GM21576 (cell line): ENCODE measurements at regions not wholly inside any gene's neighbourhood (a gene's known extent, or its start where the extent isn't known, plus 50 kb on each side); places are given as distances from the start of the nearest gene placed in this dataset.
"Not testable (repeated sequence)": the region's sequence is repeated elsewhere in the genome, so short reads cannot be mapped to it uniquely, and the experiment has no call there.

Source experiments
- ATAC-seq: cut with Tn5 transposase; IDR thresholded peaks from one replicate; pipeline ENCODE4 v1.9.1; 2021; ENCODE audit warnings: mild to moderate bottlenecking, moderate library complexity; ENCODE audit not compliant: unreplicated experiment

- not testable (repeated sequence) for ATAC-seq
These were observed 75.1 kb downstream of the KBTBD2 start for GRCh38 chr7:32816409-32816948.

GRCh38 chr7:32814779-32815178 lies 76.8 kb downstream of the KBTBD2 start:
- ATAC-seq = not testable (repeated sequence)

GRCh38 chr7:32809871-32810270 lies 81.7 kb downstream of the KBTBD2 start:
- no peak for ATAC-seq

DNA sequence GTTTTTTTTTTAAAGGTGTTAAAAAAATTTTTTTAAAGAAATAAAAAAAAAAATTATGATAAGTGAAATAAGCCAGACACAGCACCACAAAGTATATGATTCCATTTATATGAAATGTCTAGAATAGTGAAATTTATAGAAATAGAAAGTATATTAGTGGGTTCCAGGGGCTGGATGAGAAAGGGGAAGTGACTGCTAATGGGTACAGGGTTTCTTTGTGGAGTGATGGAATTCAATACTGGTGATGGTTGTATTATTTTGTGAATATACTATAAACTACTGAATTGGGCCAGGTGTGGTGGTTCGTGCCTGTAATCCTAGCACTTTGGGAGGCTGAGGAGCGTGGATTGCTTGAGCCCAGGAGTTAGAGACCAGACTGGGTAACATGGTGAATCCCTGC lies 82.2 kb downstream of the KBTBD2 start:
- no peak for ATAC-seq

DNA sequence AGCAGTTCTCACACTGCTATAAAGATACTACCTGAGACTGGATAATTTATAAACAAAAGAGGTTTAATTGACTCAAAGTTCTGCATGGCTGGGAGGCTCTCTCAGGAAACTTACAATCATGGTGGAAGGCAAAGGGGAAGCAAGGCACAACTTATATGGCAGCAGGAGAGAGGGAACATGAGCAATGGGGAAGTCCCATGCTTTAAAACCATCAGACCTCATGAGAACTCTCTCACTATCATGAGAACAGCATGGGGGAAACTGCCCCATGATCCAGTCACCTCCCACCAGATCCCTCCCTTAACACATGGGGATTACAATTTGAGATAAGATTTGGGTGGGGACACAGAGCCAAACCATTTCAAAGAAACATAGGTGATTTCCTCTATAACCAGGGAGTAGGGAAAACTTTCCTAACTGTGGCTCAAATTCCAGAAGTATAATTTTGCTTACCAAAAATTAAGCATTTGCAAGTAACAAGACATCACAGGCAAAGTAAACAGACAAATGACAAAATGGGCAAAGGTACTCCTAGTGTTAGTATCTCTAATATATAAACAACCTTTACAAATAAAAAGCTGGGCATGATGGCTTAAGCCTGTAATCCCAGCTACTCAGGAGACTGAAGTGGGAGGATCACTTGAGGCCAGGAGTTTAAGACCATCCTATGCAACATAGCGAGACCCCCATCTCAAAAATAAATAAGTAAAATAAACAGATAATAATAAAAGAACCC lies 88.0 kb downstream of the KBTBD2 start:
- ATAC-seq = no peak

DNA sequence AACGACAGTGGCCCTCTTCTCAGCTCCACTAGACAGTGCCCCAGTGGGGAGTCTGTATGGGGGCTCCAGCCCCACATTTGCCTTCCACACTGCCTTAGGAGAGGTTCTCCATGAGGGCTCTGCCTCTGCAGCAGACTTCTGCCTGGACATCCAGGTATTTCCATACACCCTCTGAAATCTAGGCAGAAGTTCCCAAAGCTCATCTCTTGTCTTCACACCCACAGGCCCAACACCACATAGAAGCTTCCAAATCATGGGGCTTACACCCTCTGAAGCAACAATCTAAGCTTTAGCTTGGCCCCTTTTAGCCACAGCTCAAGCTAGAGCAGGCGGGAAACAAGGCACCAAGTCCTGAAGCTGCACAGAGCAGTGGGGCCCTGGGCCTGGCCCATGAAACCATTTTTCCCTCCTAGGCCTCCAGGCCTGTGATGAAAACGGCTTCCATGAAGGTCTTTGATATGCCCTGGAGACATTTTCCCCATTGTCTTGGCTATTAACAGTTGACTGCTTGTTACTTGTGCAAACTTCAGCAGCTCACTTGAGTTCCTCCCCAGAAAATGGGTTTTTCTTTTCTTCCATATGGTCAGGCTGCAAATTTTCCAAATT lies 89.2 kb downstream of the KBTBD2 start:
- no peak for ATAC-seq

GRCh38 chr7:32793053-32793452 lies 98.5 kb downstream of the KBTBD2 start:
- ATAC-seq = not testable (repeated sequence)

- ATAC-seq = not testable (repeated sequence)
These were observed 100.7 kb downstream of the KBTBD2 start for GRCh38 chr7:32790766-32791430.

DNA sequence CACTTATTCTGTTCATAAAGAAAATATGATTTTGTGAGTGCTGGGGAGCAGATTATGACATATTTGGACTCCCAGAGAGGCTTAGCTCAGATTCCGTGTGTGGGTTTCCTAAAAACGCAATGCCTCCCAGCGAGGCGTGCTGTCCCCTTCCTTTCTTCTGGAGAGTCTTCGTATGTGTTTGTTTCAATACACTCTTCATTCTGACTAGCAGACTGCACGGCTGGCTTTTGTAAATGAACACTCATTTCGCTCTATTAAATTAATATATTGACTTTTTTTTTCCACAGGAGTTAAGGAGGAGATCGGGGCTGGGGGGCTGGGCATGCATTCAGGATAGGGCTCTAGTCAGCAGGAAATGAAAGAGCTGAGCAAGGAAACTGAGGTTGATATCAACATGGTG lies 102.3 kb downstream of the KBTBD2 start:
- ATAC-seq = not testable (repeated sequence)

DNA sequence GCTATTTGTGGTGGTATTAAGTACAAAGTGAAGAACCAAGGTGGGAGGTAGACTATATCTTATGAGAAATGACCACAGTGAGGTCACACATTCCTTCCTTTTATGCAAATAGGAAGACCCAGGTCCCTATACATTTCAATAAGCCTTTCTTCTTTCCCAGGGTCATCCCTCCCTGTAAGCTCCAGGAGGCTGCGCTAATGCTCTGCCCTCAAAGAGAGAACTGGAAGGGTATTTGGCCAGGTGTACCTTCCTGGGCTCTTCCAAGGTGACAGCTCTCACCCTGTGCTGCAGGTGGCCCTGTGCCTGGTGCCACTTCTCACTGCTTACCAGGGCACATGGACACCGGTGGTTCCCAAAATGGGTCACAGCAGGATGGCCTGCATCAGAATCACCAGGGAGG lies 103.4 kb downstream of the KBTBD2 start:
- ATAC-seq = not testable (repeated sequence)

GRCh38 chr7:32785365-32785944 lies 106.1 kb downstream of the KBTBD2 start:
- ATAC-seq = not testable (repeated sequence)

DNA sequence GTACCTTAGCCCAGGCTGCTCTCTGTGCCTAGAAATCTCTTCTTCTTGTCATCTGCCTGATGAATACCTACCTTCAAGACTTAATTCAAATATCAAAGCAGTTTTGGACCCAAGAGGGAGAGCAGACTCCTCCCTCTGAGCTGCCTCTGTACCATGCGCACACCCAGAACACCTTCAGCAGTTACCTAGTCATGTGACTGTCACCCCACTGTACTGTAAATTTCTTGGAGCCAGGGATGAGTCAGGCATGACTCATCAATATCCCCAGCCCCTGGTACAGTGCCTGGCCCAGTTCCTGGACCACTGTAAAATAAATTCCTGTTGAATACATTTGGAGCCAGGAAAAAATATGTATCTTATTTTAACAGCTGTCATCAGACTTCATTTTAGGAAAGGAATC lies 111.7 kb downstream of the KBTBD2 start:
- ATAC-seq = not testable (repeated sequence)

DNA sequence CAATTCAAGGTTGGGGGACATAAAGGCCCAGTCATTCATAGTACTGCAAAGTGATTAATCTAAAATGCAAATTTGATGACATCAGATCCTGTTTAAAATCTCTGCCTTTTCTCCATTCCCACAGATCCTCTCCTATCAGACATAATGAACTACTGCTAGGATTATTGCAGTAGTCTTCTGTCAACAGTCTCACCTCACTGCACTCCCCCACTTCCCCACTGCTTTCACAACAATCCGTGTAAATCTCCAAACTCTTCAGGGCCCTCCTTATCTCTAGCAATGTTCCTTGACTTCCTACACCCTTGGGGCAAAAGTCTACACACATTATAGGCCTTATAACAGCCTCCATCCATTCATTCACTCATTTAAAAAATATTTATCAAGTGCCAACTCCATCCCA lies 112.4 kb downstream of the KBTBD2 start:
- no peak for ATAC-seq

- not testable (repeated sequence) for ATAC-seq
These were observed 114.4 kb downstream of the KBTBD2 start for GRCh38 chr7:32777041-32777666.

GRCh38 chr7:32776318-32776717 lies 115.2 kb downstream of the KBTBD2 start:
- not testable (repeated sequence) for ATAC-seq

GRCh38 chr7:32775809-32776208 lies 115.8 kb downstream of the KBTBD2 start:
- not testable (repeated sequence) for ATAC-seq

DNA sequence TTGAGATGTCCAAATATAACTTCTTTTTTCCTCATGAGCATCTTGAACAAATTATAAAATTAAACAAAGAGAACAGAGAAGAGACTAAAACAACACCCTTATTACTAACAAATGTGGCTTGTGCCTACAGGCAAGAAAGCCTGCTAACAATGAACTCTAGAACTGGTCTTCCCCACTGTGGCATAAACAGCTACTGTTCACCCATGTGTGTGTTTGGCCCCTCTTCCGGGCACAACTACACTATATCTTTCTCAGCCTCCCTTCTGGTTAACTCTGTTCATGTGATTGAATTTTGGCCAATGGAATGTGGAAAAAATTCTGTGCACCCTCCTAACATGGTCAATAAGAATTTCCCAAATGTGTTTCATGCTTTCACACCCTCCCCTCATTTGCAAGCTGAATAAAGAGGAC lies 117.0 kb downstream of the KBTBD2 start:
- ATAC-seq = no peak

DNA sequence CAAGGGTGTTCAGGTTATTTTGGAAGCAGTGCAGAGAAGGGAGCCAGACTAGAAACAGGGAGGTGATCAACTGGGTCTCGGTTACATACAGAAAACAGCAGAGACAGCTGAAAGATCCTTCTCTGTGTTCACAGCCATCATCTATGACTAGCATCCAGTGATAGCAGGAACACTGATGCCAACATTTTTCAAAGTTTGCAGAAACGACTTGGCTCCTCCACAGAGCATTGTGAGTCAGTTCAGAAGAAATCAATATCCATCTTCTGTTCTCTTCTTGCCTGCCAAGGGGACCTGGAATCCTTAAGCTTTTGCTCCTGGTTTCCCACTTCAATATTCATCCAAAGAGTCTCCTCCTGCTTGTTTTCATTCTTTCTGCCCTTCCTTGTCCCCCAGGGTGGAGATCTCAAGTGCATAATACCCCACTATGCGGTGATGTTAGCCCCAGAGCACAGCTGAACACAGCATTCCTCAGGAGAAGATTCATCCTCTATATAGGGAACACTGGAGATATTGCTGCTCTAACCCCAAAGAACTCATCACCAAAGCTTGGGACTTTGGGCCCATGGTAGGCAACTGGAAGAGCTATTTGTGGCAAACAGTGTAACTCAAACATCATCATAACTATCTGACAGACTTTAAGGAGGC lies 122.6 kb downstream of the KBTBD2 start:
- ATAC-seq = not testable (repeated sequence)

- ATAC-seq = not testable (repeated sequence)
These were observed 123.2 kb downstream of the KBTBD2 start for GRCh38 chr7:32768338-32768737.

DNA sequence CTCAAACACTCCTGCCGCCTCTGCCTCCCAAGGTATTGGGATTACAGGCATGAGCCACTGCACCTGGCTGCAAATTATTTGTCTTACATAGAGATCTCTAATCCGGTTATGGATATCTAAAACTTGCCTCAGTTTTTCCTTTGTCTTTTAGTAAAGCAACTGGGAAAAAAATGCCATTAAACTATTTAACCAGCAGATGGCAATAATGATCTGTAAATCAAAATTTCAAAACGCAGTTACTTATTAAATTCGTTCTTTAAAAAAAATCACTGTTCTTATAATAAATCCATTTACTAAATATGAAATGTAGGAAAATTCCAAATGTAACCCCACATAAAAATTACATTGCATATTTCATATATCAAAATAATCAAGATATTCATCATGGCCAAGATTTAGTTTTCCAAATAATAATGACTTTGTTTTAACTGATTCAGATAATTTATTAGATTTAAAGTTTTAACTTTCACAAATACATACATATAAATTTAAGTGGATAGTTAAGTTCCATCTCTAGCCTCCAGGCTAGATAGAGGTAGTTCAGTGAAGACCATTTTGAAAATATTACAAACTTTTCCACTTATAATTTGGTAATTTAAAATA lies 125.8 kb downstream of the KBTBD2 start:
- not testable (repeated sequence) for ATAC-seq
